ENCODE measurements at regions not wholly inside any gene's neighbourhood (a gene's known extent, or its start where the extent isn't known, plus 50 kb on each side); places are given as distances from the start of the nearest gene placed in this dataset.

GRCh38 chr3:16058521-16058920 is 116.0 kb upstream of the GALNT15 start:
- no peak overlapping the region for H3K27ac Mint-ChIP-seq
- no peaks in the 10 kb centered on the region for H3K4me1 Mint-ChIP-seq
- DNase-seq (no peak), ATAC-seq (ENCODE audit: low read depth) (no peak)
- H3K27me3 Mint-ChIP-seq = peaks cover 8% of the 10 kb centered on the region
- ChIA-PET CTCF (no interaction called here), POLR2A (no interaction called here)
- intact Hi-C loops (cut with micrococcal nuclease) = no loop called here
- H3K9me3 Mint-ChIP-seq = no peaks in the 10 kb centered on the region
- H3K36me3 Mint-ChIP-seq (ENCODE audit: low read depth) = no peaks in the 10 kb centered on the region
- no peak overlapping the region for H3K4me3 Mint-ChIP-seq
- TF ChIP-seq, protein P1, sequence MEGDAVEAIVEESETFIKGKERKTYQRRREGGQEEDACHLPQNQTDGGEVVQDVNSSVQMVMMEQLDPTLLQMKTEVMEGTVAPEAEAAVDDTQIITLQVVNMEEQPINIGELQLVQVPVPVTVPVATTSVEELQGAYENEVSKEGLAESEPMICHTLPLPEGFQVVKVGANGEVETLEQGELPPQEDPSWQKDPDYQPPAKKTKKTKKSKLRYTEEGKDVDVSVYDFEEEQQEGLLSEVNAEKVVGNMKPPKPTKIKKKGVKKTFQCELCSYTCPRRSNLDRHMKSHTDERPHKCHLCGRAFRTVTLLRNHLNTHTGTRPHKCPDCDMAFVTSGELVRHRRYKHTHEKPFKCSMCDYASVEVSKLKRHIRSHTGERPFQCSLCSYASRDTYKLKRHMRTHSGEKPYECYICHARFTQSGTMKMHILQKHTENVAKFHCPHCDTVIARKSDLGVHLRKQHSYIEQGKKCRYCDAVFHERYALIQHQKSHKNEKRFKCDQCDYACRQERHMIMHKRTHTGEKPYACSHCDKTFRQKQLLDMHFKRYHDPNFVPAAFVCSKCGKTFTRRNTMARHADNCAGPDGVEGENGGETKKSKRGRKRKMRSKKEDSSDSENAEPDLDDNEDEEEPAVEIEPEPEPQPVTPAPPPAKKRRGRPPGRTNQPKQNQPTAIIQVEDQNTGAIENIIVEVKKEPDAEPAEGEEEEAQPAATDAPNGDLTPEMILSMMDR (IDR thresholded peaks at IDR 0.05) = no peak

DNA sequence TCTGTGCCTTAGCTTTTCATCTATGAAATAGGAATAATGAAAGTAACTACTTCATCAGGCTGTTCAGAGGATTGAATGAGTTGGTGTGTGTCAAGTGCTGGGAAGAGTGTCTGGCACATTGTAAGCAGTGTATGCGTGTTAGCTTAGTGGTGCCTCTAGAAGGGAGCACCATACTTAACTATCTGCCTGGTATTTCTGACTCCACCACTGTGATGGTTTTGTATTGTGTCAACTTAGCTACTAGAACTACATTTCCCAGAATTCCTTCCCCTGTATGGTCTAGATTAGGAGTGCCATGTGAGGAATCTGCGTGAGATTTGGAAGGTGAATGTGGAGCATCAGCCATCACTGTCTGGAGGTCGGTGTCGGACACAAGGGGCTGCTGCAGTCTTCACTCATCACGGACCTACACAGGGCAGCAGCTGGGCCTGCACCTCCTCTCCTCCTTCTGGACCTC is 115.4 kb upstream of the GALNT15 start:
- no peaks in the 10 kb centered on the region for H3K36me3 Mint-ChIP-seq (ENCODE audit: low read depth)
- DNase-seq (no peak), ATAC-seq (ENCODE audit: low read depth) (no peak)
- peaks cover 8% of the 10 kb centered on the region for H3K27me3 Mint-ChIP-seq
- no peak overlapping the region for H3K27ac Mint-ChIP-seq
- no peaks in the 10 kb centered on the region for H3K9me3 Mint-ChIP-seq
- ChIA-PET POLR2A (no interaction called here), CTCF (no interaction called here)
- TF ChIP-seq, protein P1 (IDR thresholded peaks at IDR 0.05) = no peak
- no peaks in the 10 kb centered on the region for H3K4me1 Mint-ChIP-seq
- intact Hi-C loops (cut with micrococcal nuclease) = no loop called here
- H3K4me3 Mint-ChIP-seq = no peak overlapping the region

DNA sequence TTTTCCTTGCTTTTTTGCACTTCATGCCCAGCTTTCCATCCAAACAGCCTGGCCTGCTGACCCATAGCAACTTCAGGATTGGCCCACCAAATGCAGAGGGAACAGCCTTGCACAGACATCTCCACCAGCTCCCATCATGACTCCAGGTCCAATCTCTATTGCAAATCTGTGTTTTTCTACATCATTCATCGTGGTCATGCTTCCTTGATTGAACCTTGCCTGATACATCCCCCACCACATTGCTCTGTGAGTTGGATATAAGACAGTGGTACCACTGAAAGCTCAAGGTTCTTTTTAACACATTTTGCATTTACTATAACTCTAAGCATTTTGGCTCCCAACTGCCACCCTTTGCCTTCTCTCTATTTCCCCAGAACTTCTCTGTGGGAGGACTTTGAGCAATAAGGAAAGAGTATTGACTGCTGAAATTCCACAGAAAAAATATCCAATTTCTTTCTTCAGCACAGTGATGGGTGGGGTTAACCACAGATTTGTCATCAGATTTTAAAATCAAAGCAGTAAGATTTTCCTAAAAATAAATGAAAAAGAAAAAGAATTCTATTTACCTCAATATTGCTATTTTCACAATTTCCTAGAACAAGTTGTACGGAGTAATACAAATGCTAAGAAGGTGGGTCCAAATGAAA is 114.6 kb upstream of the GALNT15 start:
- ATAC-seq (ENCODE audit: low read depth) (no peak), DNase-seq (no peak)
- ChIA-PET CTCF (no interaction called here), POLR2A (no interaction called here)
- Mint-ChIP-seq H3K9me3 (no peaks in the 10 kb centered on the region), H3K4me3 (no peak overlapping the region), H3K36me3 (ENCODE audit: low read depth) (no peaks in the 10 kb centered on the region), H3K4me1 (no peaks in the 10 kb centered on the region), H3K27me3 (peaks cover 8% of the 10 kb centered on the region), H3K27ac (no peak overlapping the region)
- intact Hi-C loops (cut with micrococcal nuclease) = no loop called here
- TF ChIP-seq, protein P1 (IDR thresholded peaks at IDR 0.05) = no peak

GRCh38 chr3:16060358-16060852 is 114.1 kb upstream of the GALNT15 start:
- no peak for ATAC-seq (ENCODE audit: low read depth)
- POLR2A ChIA-PET = no interaction called here

GRCh38 chr3:16060945-16061344 is 113.5 kb upstream of the GALNT15 start:
- no peak overlapping the region for H3K4me3 Mint-ChIP-seq
- POLR2A ChIA-PET = no interaction called here
- DNase-seq = no peak
- no peak overlapping the region for H3K27ac Mint-ChIP-seq
- no peaks in the 10 kb centered on the region for H3K36me3 Mint-ChIP-seq (ENCODE audit: low read depth)
- ATAC-seq (ENCODE audit: low read depth) = no peak
- H3K27me3 Mint-ChIP-seq = peaks cover 8% of the 10 kb centered on the region
- CTCF ChIA-PET = interaction anchor here (1.1 kb wide), 1 partner anchor 13 kb away, joined by 3 read pairs; no protein-coding TSS in a partner anchor
- H3K4me1 Mint-ChIP-seq = no peaks in the 10 kb centered on the region
- TF ChIP-seq, protein P1 (IDR thresholded peaks at IDR 0.05) = no peak
- H3K9me3 Mint-ChIP-seq = no peaks in the 10 kb centered on the region
- intact Hi-C loops (cut with micrococcal nuclease) = no loop called here

More at GRCh38 chr3:16060358-16060852, 114.1 kb upstream of the GALNT15 start:
- Mint-ChIP-seq H3K4me1 (no peaks in the 10 kb centered on the region), H3K36me3 (ENCODE audit: low read depth) (no peaks in the 10 kb centered on the region), H3K4me3 (no peak overlapping the region), H3K9me3 (no peaks in the 10 kb centered on the region), H3K27me3 (peaks cover 8% of the 10 kb centered on the region), H3K27ac (no peak overlapping the region)
- no peak for DNase-seq
- TF ChIP-seq, protein P1 (IDR thresholded peaks at IDR 0.05) = no peak
- CTCF ChIA-PET = interaction anchor here (1.1 kb wide), 1 partner anchor 13 kb away, joined by 3 read pairs; no protein-coding TSS in a partner anchor
- intact Hi-C loops (cut with micrococcal nuclease) = no loop called here

All from activated B cell treated with CpG ODN at 0.5 μM for 24 hours (primary cell).